B cell (primary cell): ENCODE measurements at regions not wholly inside any gene's neighbourhood (a gene's known extent, or its start where the extent isn't known, plus 50 kb on each side); places are given as distances from the start of the nearest gene placed in this dataset.

ENCODE experiments used
- ATAC-seq: fragments of 200-7000 bp; cut with Tn5 transposase; one replicate; pipeline ENCODE4 v1.10.0; 2021; ENCODE audit warnings: low read depth, mild to moderate bottlenecking, moderate number of reproducible peaks, moderate library complexity
- CTCF ChIA-PET: fragments of 350-600 bp; sonication (Branson Sonifier 250); formaldehyde crosslinking; loops from one replicate; lab custom pipeline; 2021; ENCODE audit warnings: antibody characterized with exemption, inconsistent platforms; lab: Charles Lee
- POLR2A ChIA-PET: fragments of 350-600 bp; sonication (Branson Sonifier 250); formaldehyde crosslinking; loops from one replicate; lab custom pipeline; 2021; ENCODE audit warnings: antibody characterized with exemption; lab: Charles Lee
- DNase-seq: peaks from one replicate; pipeline ENCODE4 v3.0.0; 2013
- H2AFZ ChIP-seq: 2 replicates; pipeline ENCODE4 v1.6.1; 2012; ENCODE audit warnings: mild to moderate bottlenecking, low read depth, low read length; ENCODE audit not compliant: insufficient read depth, poor library complexity, severe bottlenecking
- H3K27ac ChIP-seq, 2 donors: 1 replicate in 1 of 2; 2 replicates in 1 of 2; pipeline ENCODE4 v1.5.1; 2012 to 2013; ENCODE audit warnings: low read length in 2 of 2, mild to moderate bottlenecking in 2 of 2, moderate library complexity in 1 of 2
- H3K27me3 ChIP-seq, 4 experiments: fragments of 200-600 bp in 1 of 4; sonication (generic) in 1 of 4; replicated peaks in 1 of 4; 1 replicate in 2 of 4; 2 replicates in 2 of 4; pipeline versions ENCODE4 v1.6.1 to v1.7.0; 2013 to 2016; ENCODE audit warnings: low read length in 3 of 4, mild to moderate bottlenecking in 2 of 4, mixed read lengths in 1 of 4, moderate library complexity in 1 of 4; ENCODE audit not compliant: insufficient read depth in 4 of 4, control insufficient read depth in 3 of 4; ENCODE audit errors: control extremely low read depth in 1 of 4
- H3K36me3 ChIP-seq, 2 experiments: replicated peaks in 1 of 2; 1 replicate in 1 of 2; 2 replicates in 1 of 2; pipeline versions ENCODE4 v1.6.1 to v1.7.1; 2013; ENCODE audit warnings: low read length in 1 of 2; ENCODE audit not compliant: insufficient read depth in 2 of 2, control insufficient read depth in 1 of 2; ENCODE audit errors: control extremely low read depth in 1 of 2, extremely low read depth in 1 of 2
- H3K4me1 ChIP-seq, 2 donors: fragments of 200-600 bp in 1 of 2; sonication (generic) in 1 of 2; 1 replicate in 1 of 2; 2 replicates in 1 of 2; pipeline versions ENCODE4 v1.5.1 to v1.6.1; 2013 to 2017; ENCODE audit warnings: low read length in 2 of 2; ENCODE audit not compliant: control insufficient read depth in 2 of 2, insufficient read depth in 2 of 2
- H3K4me2 ChIP-seq: replicated peaks from 2 replicates; pipeline ENCODE3; 2012; ENCODE audit warnings: mild to moderate bottlenecking, low read depth, low read length; ENCODE audit not compliant: poor library complexity, severe bottlenecking
- H3K4me3 ChIP-seq, 5 experiments: fragments of 200-600 bp in 1 of 5; sonication (generic) in 1 of 5; 1 replicate in 3 of 5; 2 replicates in 2 of 5; pipeline versions ENCODE4 v1.5.1 to v1.7.0; 2011 to 2016; ENCODE audit warnings: low read length in 4 of 5, mild to moderate bottlenecking in 4 of 5, low read depth in 2 of 5, control low read depth in 1 of 5, moderate library complexity in 1 of 5; ENCODE audit not compliant: insufficient read depth in 1 of 5; ENCODE audit errors: control extremely low read depth in 1 of 5, extremely low read depth in 1 of 5
- H3K79me2 ChIP-seq: fragments of 200-600 bp; sonication (generic); one replicate; pipeline ENCODE4 v1.6.0; 2016; ENCODE audit warnings: low read length; ENCODE audit not compliant: control insufficient read depth, insufficient read depth
- H3K9ac ChIP-seq: fragments of 200-600 bp; sonication (generic); 2 replicates; pipeline ENCODE4 v1.6.1; 2017; ENCODE audit warnings: mild to moderate bottlenecking, low read length, moderate library complexity
- H3K9me3 ChIP-seq, 3 donors: one replicate each; pipeline versions ENCODE4 v1.6.1 to v1.7.1; 2013; ENCODE audit warnings: low read length in 2 of 3; ENCODE audit not compliant: control insufficient read depth in 2 of 3, insufficient read depth in 1 of 3; ENCODE audit errors: control extremely low read depth in 1 of 3
- H4K20me1 ChIP-seq: 2 replicates; pipeline ENCODE4 v1.6.0; 2012; ENCODE audit warnings: mild to moderate bottlenecking, low read length; ENCODE audit not compliant: insufficient read depth, control insufficient read depth, poor library complexity, severe bottlenecking
- H3K27ac Mint-ChIP-seq: one replicate; pipeline ENCODE4 v1.8.0; 2021; ENCODE audit warnings: mixed read lengths
- H3K27me3 Mint-ChIP-seq: one replicate; pipeline ENCODE4 v1.8.0; 2021; ENCODE audit warnings: mixed read lengths
- H3K4me1 Mint-ChIP-seq: one replicate; pipeline ENCODE4 v1.8.0; 2021; ENCODE audit warnings: mixed read lengths
- H3K4me3 Mint-ChIP-seq: one replicate; pipeline ENCODE4 v1.8.0; 2021; ENCODE audit warnings: mixed read lengths
- H3K9me3 Mint-ChIP-seq: one replicate; pipeline ENCODE4 v1.8.0; 2022; ENCODE audit warnings: mixed read lengths; ENCODE audit not compliant: insufficient read depth
- CTCF ChIP-seq: fragments of 200-600 bp; IDR thresholded peaks from one replicate; pipeline ENCODE4 v1.8.0; 2022; ENCODE audit warnings: antibody characterized with exemption, mild to moderate bottlenecking
- EZH2 ChIP-seq: IDR thresholded peaks from 2 replicates; pipeline ENCODE4 v1.6.1; 2012; ENCODE audit warnings: borderline replicate concordance, low read depth, mild to moderate bottlenecking, moderate library complexity, low read length; ENCODE audit not compliant: insufficient read depth, poor library complexity, severe bottlenecking
- WGBS: methylation state at CpG from one replicate; pipeline ENCODE4 v1.1.5; 2013; ENCODE audit warnings: missing lambda C conversion rate; ENCODE audit not compliant: insufficient coverage; 5-methylcytosine and 5-hydroxymethylcytosine counted together
- intact Hi-C: fragments of 100-400 bp; cut with micrococcal nuclease; formaldehyde crosslinking; loops from one replicate; pipeline ENCODE4 v1.10.0; 2022

GRCh38 chr5:133884569-133885311 lies 83.7 kb downstream of the C5orf15 start:
- H4K20me1 ChIP-seq: no peaks in the 10 kb centered on the region
- H3K4me1 ChIP-seq: peaks cover 12 to 17% of the 10 kb centered on the region in 2 donors
- ChIA-PET POLR2A (no interaction called here), CTCF (interaction anchor here (0.8 to 2.2 kb wide), 4 partner anchors 9 to 60 kb away, joined by 3 to 8 read pairs (median 4); no protein-coding TSS in a partner anchor)
- H3K27ac ChIP-seq: no peak overlapping the region
- intact Hi-C loops: no loop called here
- no peaks in the 10 kb centered on the region for H3K9me3 Mint-ChIP-seq
- no peak for DNase-seq
- WGBS: 45% methylated on average over 8 of the region's 8 CpGs
- H3K4me3 ChIP-seq: no peak overlapping the region
- H3K4me2 ChIP-seq: no peak overlapping the region
- H3K9ac ChIP-seq: no peak overlapping the region
- no peak overlapping the region for H3K4me3 Mint-ChIP-seq
- H3K27me3 Mint-ChIP-seq: no peaks in the 10 kb centered on the region
- H3K27ac Mint-ChIP-seq: no peak overlapping the region
- peaks cover 21% of the 10 kb centered on the region for H3K4me1 Mint-ChIP-seq
- no peaks in the 10 kb centered on the region for H3K79me2 ChIP-seq
- no peak for ATAC-seq
- peaks cover 0 to 8% (median 0%) of the 10 kb centered on the region in 3 donors for H3K9me3 ChIP-seq
- H2AFZ ChIP-seq: peak overlapping the region; percentile 12
- no peaks in the 10 kb centered on the region for H3K27me3 ChIP-seq
- H3K36me3 ChIP-seq: no peaks in the 10 kb centered on the region
- TF ChIP-seq EZH2: no peak
- no peak for TF ChIP-seq CTCF

GRCh38 chr5:133883916-133884315 lies 84.5 kb downstream of the C5orf15 start:
- WGBS: 100% methylated on average over 4 of the region's 5 CpGs
- DNase-seq (no peak), ATAC-seq (no peak)
- Mint-ChIP-seq H3K4me1 (peaks cover 21% of the 10 kb centered on the region), H3K9me3 (no peaks in the 10 kb centered on the region), H3K27me3 (no peaks in the 10 kb centered on the region), H3K4me3 (no peak overlapping the region), H3K27ac (no peak overlapping the region)
- peaks cover 0 to 8% (median 0%) of the 10 kb centered on the region in 3 donors for H3K9me3 ChIP-seq
- no peaks in the 10 kb centered on the region for H3K27me3 ChIP-seq
- H3K27ac ChIP-seq: no peak overlapping the region
- TF ChIP-seq CTCF (no peak), EZH2 (no peak)
- H3K4me1 ChIP-seq: peaks cover 12 to 17% of the 10 kb centered on the region in 2 donors
- H4K20me1 ChIP-seq: no peaks in the 10 kb centered on the region
- intact Hi-C loops: no loop called here
- no peak overlapping the region for H2AFZ ChIP-seq
- H3K36me3 ChIP-seq: no peaks in the 10 kb centered on the region
- ChIA-PET CTCF (interaction anchor here (1.0 to 2.2 kb wide), 3 partner anchors 10 to 17 kb away, joined by 3 to 8 read pairs (median 4); no protein-coding TSS in a partner anchor), POLR2A (no interaction called here)
- no peak overlapping the region for H3K9ac ChIP-seq
- no peak overlapping the region for H3K4me2 ChIP-seq
- H3K4me3 ChIP-seq: no peak overlapping the region
- H3K79me2 ChIP-seq: no peaks in the 10 kb centered on the region
